Stimulated activated naive B cell treated with anti-CD40 and anti-IgM and Interleukin-4, amounts not matched to agents 10 μg/mL and 1 μg/mL and 100 μg/mL, for 72 hours (primary cell): ENCODE measurements at regions not wholly inside any gene's neighbourhood (a gene's known extent, or its start where the extent isn't known, plus 50 kb on each side); places are given as distances from the start of the nearest gene placed in this dataset.

Experiments
- ATAC-seq, 2 donors: fragments of 150-1000 bp; cut with Tn5 transposase; replicated peaks; 2 replicates each; pipeline ENCODE4 v1.10.0; 2021; ENCODE audit warnings: moderate library complexity in 1 of 2
- DNase-seq: peaks from one replicate; pipeline ENCODE4 v3.0.0; 2021
- H3K27ac Mint-ChIP-seq: one replicate; pipeline ENCODE4 v1.8.0; 2022; ENCODE audit warnings: mild to moderate bottlenecking, mixed read lengths
- H3K27me3 Mint-ChIP-seq, 2 donors: one replicate each; pipeline ENCODE4 v1.8.0; 2022; ENCODE audit warnings: mixed read lengths in 2 of 2
- H3K36me3 Mint-ChIP-seq, 2 donors: one replicate each; pipeline ENCODE4 v1.8.0; 2022; ENCODE audit warnings: mixed read lengths in 2 of 2, mild to moderate bottlenecking in 1 of 2
- H3K4me1 Mint-ChIP-seq, 2 donors: one replicate each; pipeline ENCODE4 v1.8.0; 2022; ENCODE audit warnings: mixed read lengths in 2 of 2, mild to moderate bottlenecking in 1 of 2
- H3K4me3 Mint-ChIP-seq, 2 donors: one replicate each; pipeline ENCODE4 v1.8.0; 2022; ENCODE audit warnings: mild to moderate bottlenecking in 2 of 2, mixed read lengths in 2 of 2, moderate library complexity in 1 of 2
- H3K9me3 Mint-ChIP-seq, 2 donors: one replicate each; pipeline ENCODE4 v1.8.0; 2022; ENCODE audit warnings: mixed read lengths in 2 of 2, mild to moderate bottlenecking in 1 of 2

DNA sequence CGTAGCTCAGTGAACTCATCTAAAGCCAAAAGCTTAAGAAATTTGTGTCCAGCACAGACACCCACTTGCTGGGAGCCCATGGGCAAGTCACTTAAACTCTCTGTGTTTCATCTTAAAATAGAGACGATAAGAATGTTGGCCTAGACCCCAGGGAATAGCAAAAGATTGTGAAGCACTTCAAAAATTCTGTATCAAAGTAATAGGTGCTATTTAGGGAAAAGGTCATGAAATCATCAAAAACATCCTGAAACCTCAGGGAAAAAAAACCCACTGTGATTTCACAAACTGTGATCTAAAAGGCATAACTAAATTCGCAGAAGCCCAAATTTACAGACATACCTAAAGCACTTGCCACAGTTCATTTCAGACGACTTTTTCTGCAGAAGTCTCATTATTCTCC is 278.3 kb downstream of the NR2F1-AS1 start:
- ATAC-seq (no peak), DNase-seq (no peak)
- Mint-ChIP-seq H3K27ac (no peak overlapping the region), H3K27me3 (peaks cover 0 to 5% of the 10 kb centered on the region in 2 donors), H3K4me1 (no peaks in the 10 kb centered on the region), H3K4me3 (no peak overlapping the region), H3K9me3 (no peaks in the 10 kb centered on the region), H3K36me3 (no peaks in the 10 kb centered on the region)

DNA sequence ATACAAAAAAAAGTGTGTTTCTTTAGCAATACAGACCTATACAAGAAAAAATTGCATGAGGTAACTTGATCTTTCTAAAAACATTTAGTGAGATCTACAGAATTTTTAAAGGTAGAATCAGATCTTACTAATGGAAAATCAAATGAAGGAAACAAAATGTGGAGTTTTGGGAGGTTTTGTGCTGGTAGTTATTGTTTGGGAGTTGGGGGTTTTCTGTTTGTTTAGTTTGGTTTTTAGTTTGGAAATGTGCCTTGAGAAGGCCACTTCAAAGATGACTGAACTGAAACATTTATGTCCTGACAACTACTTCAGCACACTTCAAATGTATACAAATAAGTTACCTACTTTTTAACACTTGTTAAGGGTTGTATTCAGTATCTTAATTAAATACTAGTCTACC is 280.1 kb downstream of the NR2F1-AS1 start:
- no peak overlapping the region for H3K4me3 Mint-ChIP-seq
- no peaks in the 10 kb centered on the region for H3K27me3 Mint-ChIP-seq
- H3K9me3 Mint-ChIP-seq, result no peaks in the 10 kb centered on the region
- no peak overlapping the region for H3K27ac Mint-ChIP-seq
- no peak for ATAC-seq
- no peaks in the 10 kb centered on the region for H3K36me3 Mint-ChIP-seq
- H3K4me1 Mint-ChIP-seq, result no peaks in the 10 kb centered on the region
- no peak for DNase-seq

DNA sequence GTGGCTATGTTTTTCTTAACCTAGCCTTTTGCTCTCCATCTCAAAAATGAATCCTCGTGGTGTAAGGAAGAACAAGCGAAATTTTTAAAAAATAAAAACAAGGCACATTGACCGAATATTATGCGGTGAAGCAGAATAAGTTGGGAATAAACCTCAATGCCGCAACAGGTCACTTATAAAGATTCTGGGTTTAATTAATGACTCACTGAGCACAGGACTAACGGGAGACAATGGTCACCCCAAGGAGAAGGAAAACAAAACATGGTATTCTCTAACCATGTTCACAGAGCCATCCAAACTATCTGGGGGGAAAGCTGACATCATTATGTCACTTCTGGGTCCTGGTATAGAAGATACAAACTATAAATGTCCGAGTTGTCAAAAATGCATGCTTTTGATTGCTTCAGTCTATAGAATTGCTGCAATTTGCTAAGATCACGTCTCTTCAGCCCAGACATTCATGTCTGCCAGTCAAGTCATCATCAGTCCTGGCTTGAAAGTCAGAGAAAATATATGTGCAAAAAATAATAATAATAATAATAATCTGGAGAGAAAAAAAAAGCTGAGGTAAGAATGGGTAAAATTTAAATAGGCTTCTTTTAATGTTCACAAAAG is 280.6 kb downstream of the NR2F1-AS1 start:
- H3K4me1 Mint-ChIP-seq, result no peaks in the 10 kb centered on the region
- no peak overlapping the region for H3K27ac Mint-ChIP-seq
- no peak for DNase-seq
- no peaks in the 10 kb centered on the region for H3K9me3 Mint-ChIP-seq
- no peaks in the 10 kb centered on the region for H3K36me3 Mint-ChIP-seq
- ATAC-seq, result no peak
- no peak overlapping the region for H3K4me3 Mint-ChIP-seq
- H3K27me3 Mint-ChIP-seq, result no peaks in the 10 kb centered on the region

GRCh38 chr5:93299681-93300308 is 281.2 kb downstream of the NR2F1-AS1 start:
- no peaks in the 10 kb centered on the region for H3K4me1 Mint-ChIP-seq
- H3K36me3 Mint-ChIP-seq, result no peaks in the 10 kb centered on the region
- no peak overlapping the region for H3K4me3 Mint-ChIP-seq
- ATAC-seq (no peak), DNase-seq (no peak)
- H3K27me3 Mint-ChIP-seq, result no peaks in the 10 kb centered on the region
- no peak overlapping the region for H3K27ac Mint-ChIP-seq
- H3K9me3 Mint-ChIP-seq, result no peaks in the 10 kb centered on the region

- H3K4me1 Mint-ChIP-seq, result no peaks in the 10 kb centered on the region
- no peaks in the 10 kb centered on the region for H3K27me3 Mint-ChIP-seq
- no peaks in the 10 kb centered on the region for H3K36me3 Mint-ChIP-seq
- DNase-seq (no peak), ATAC-seq (no peak)
- H3K27ac Mint-ChIP-seq, result no peak overlapping the region
- no peak overlapping the region for H3K4me3 Mint-ChIP-seq
- H3K9me3 Mint-ChIP-seq, result no peaks in the 10 kb centered on the region
Measured at GRCh38 chr5:93297116-93297515, 283.9 kb downstream of the NR2F1-AS1 start.

DNA sequence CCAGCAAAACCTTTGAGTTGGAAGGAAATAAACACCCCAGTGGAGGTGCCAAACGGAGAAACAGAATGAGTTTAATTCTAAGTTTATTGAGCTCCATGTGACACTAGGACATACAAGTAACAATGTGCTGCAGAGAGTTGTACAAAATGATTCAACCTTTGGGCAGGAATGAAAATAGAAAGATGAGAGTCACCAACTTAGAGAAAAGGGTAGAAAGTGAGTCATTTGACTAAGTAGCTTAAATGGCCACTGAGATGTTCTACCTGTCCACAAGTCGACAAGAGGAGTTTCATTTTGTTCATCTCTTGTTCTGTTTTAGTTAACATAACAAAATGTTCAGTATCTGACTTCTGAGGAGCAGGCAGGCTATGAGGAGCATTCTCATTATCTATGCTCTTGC is 284.7 kb downstream of the NR2F1-AS1 start:
- no peak overlapping the region for H3K4me3 Mint-ChIP-seq
- H3K27me3 Mint-ChIP-seq, result no peaks in the 10 kb centered on the region
- H3K27ac Mint-ChIP-seq, result no peak overlapping the region
- H3K36me3 Mint-ChIP-seq, result no peaks in the 10 kb centered on the region
- no peaks in the 10 kb centered on the region for H3K4me1 Mint-ChIP-seq
- no peaks in the 10 kb centered on the region for H3K9me3 Mint-ChIP-seq
- no peak for ATAC-seq
- DNase-seq, result no peak

DNA sequence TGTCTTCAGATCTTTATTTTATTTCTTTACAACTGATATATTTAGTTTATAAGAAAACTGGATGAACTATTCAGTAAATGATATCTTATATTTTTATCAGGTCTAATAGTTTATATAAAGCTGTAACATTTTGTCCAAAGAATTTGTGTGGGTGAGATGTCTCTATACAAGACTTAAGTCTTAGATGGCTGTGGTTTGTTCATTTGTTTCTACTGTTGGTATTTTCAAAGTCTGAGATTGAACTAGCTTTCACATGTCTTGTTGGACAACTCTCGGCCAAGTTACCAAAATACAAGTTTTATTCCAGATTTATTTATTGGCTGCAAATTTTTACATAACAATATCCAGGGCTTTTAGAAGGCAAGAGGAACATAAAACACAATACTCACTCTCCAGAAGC is 286.0 kb downstream of the NR2F1-AS1 start:
- Mint-ChIP-seq H3K36me3 (no peaks in the 10 kb centered on the region), H3K27ac (no peak overlapping the region), H3K9me3 (no peaks in the 10 kb centered on the region), H3K4me1 (no peaks in the 10 kb centered on the region), H3K27me3 (no peaks in the 10 kb centered on the region), H3K4me3 (no peak overlapping the region)
- no peak for ATAC-seq
- DNase-seq, result no peak

DNA sequence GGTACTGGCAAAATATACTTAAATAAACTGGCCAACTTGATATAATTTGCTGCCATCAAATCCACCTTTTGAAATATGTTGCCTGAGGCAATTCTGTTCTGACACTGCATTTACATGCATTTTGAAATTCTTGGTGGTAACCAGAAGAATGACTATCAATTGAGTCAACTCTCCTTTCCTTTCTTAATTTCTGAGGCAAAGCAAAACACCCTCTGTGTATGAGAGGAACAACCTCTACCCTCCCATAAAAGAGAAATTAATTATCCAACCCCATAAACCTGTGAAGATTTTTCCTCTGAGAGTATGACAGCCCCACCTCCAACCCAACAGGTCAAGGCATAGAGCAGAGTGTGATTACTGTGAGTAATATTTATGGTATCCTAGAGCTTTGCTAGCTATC is 286.8 kb downstream of the NR2F1-AS1 start:
- ATAC-seq (no peak), DNase-seq (no peak)
- no peak overlapping the region for H3K4me3 Mint-ChIP-seq
- no peaks in the 10 kb centered on the region for H3K27me3 Mint-ChIP-seq
- no peaks in the 10 kb centered on the region for H3K4me1 Mint-ChIP-seq
- H3K36me3 Mint-ChIP-seq, result no peaks in the 10 kb centered on the region
- H3K9me3 Mint-ChIP-seq, result no peaks in the 10 kb centered on the region
- no peak overlapping the region for H3K27ac Mint-ChIP-seq

DNA sequence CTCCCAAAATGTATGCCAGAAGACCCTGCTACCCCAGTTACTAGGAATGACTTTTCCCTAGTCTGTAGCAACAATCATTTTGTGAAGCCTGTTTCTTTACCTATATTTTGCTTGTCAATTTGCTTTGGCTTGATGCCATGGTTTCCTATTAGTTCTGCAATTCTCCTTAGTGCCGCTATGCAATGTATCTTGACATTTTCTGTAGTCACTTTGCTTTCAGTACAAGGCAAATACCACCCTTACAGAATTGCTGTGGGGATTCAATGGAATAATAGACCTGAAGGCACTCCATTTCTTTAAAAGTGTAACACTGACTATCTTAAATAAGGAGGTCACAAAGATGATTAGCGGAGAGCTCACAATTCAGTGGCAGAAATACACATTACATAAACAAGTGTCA is 291.1 kb downstream of the NR2F1-AS1 start:
- H3K27me3 Mint-ChIP-seq, result no peaks in the 10 kb centered on the region
- H3K36me3 Mint-ChIP-seq, result no peaks in the 10 kb centered on the region
- H3K27ac Mint-ChIP-seq, result no peak overlapping the region
- DNase-seq (no peak), ATAC-seq (no peak)
- H3K4me3 Mint-ChIP-seq, result no peak overlapping the region
- no peaks in the 10 kb centered on the region for H3K4me1 Mint-ChIP-seq
- peaks cover 7 to 10% of the 10 kb centered on the region in 2 donors for H3K9me3 Mint-ChIP-seq

DNA sequence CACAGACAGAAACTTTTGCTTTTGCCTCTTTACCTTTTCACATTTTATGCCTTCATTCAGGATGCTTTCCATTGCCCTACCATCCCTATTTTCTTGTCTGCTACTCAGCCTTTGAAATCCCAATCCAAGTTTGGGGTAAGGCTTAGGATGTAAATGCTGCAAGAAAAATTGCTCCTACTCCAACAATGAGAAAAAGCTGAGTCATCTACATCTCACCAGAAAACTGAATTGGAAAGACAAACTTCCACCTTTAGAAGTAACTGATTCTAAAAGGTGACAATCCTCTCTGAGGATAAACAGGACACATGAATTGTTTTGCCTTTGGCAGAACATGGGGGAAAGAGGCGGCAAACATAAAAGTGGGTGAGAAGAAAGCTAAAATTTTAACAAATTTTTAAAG is 295.6 kb downstream of the NR2F1-AS1 start:
- H3K36me3 Mint-ChIP-seq, result no peaks in the 10 kb centered on the region
- no peaks in the 10 kb centered on the region for H3K27me3 Mint-ChIP-seq
- peaks cover 7 to 11% of the 10 kb centered on the region in 2 donors for H3K9me3 Mint-ChIP-seq
- H3K27ac Mint-ChIP-seq, result no peak overlapping the region
- H3K4me1 Mint-ChIP-seq, result no peaks in the 10 kb centered on the region
- H3K4me3 Mint-ChIP-seq, result no peak overlapping the region
- no peak for DNase-seq
- ATAC-seq, result no peak

DNA sequence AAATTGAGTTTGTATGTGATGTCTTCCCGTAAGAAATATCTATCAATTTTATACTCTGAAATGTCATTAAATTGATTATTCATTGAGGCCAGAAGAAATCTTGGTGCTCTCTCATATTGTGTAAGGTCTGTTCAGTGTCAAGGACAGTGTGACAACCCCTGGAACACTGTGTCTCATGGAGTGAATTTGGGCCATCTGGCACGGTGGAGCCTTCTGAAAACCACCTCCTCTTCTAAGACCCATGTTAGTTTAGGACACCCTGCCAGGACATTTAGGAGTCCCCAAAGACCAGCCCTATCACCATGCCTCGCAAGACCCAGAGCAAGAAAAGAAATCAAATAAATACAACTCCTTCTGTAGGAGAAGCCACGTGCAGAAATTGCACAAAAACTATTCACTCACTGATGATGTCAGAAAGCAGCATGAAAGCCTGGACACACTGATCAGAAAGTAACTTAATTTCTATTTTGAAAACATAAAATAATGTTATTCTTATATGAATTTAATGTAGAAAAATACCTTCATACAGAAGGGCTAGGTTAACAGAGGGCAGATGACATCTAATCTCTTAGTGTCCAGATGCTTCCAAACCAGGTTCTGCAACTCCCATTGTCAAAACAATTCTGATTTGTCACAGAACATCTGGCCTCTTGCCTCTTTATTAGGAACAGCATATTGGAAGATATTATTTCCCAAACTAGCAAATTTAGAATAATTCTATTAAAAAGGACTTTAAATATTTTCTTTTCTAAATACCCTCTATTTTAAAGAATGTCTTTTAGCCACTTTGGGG is 298.8 kb downstream of the NR2F1-AS1 start:
- no peak overlapping the region for H3K4me3 Mint-ChIP-seq
- peaks cover 5 to 8% of the 10 kb centered on the region in 2 donors for H3K9me3 Mint-ChIP-seq

GRCh38 chr5:93280518-93280917 is 300.5 kb downstream of the NR2F1-AS1 start:
- DNase-seq (no peak), ATAC-seq (no peak)

More for the DNA sequence above, 298.8 kb downstream of the NR2F1-AS1 start:
- ATAC-seq (no peak), DNase-seq (no peak)
- Mint-ChIP-seq H3K36me3 (no peaks in the 10 kb centered on the region), H3K4me1 (no peaks in the 10 kb centered on the region), H3K27me3 (no peaks in the 10 kb centered on the region), H3K27ac (no peak overlapping the region)

GRCh38 chr5:93279296-93279963 is 301.6 kb downstream of the NR2F1-AS1 start:
- DNase-seq, result no peak
- no peak overlapping the region for H3K4me3 Mint-ChIP-seq
- no peak overlapping the region for H3K27ac Mint-ChIP-seq
- no peaks in the 10 kb centered on the region for H3K36me3 Mint-ChIP-seq
- no peak for ATAC-seq
- peaks cover 0 to 1% of the 10 kb centered on the region in 2 donors for H3K9me3 Mint-ChIP-seq
- no peaks in the 10 kb centered on the region for H3K27me3 Mint-ChIP-seq
- H3K4me1 Mint-ChIP-seq, result no peaks in the 10 kb centered on the region

More at GRCh38 chr5:93280518-93280917, 300.5 kb downstream of the NR2F1-AS1 start:
- Mint-ChIP-seq H3K9me3 (peaks cover 0 to 1% of the 10 kb centered on the region in 2 donors), H3K36me3 (no peaks in the 10 kb centered on the region), H3K27me3 (no peaks in the 10 kb centered on the region), H3K27ac (no peak overlapping the region), H3K4me3 (no peak overlapping the region), H3K4me1 (no peaks in the 10 kb centered on the region)

DNA sequence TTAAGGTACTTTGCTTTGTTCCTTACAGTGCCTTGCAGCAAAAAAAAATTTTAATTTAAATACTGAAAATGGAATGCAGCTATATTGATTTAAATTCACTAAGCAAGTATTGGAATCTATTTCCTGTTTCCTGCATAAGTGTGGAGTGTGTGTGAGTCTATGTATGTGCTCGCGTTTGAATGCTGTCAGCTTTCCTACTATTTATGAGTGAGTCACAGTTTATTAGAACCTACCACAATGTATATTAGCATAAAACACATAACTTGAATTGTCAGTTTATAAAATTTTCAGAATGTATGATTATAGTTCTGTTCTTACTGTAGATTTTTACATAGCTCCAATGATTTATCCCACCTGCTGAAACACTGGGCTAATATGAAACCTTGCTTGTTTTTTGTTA is 302.1 kb downstream of the NR2F1-AS1 start:
- no peak for ATAC-seq
- Mint-ChIP-seq H3K27ac (no peak overlapping the region), H3K4me3 (no peak overlapping the region), H3K36me3 (no peaks in the 10 kb centered on the region), H3K27me3 (no peaks in the 10 kb centered on the region), H3K4me1 (no peaks in the 10 kb centered on the region), H3K9me3 (peaks cover 1 to 2% of the 10 kb centered on the region in 2 donors)
- no peak for DNase-seq
